Osteoblast (primary cell): ENCODE measurements at regions not wholly inside any gene's neighbourhood (a gene's known extent, or its start where the extent isn't known, plus 50 kb on each side); places are given as distances from the start of the nearest gene placed in this dataset.

Experiments used
- DNase-seq: peaks from one replicate; pipeline ENCODE4 v3.0.0; 2011; ENCODE audit warnings: low spot score, mixed read lengths; ENCODE audit not compliant: insufficient read length; ENCODE audit errors: missing footprints
- H2AFZ ChIP-seq: 2 replicates; pipeline ENCODE4 v1.6.0; 2011; ENCODE audit warnings: mild to moderate bottlenecking, low read length
- H3K27ac ChIP-seq: 2 replicates; pipeline ENCODE4 v1.5.1; 2011; ENCODE audit warnings: mild to moderate bottlenecking, low read depth, low read length, moderate library complexity
- H3K27me3 ChIP-seq: 2 replicates; pipeline ENCODE4 v1.6.0; 2012; ENCODE audit warnings: mild to moderate bottlenecking, control low read depth, inconsistent platforms, low read length, moderate library complexity; ENCODE audit not compliant: insufficient read depth
- H3K36me3 ChIP-seq: 2 replicates; pipeline ENCODE4 v1.5.1; 2011; ENCODE audit warnings: mild to moderate bottlenecking, low read length, control low read depth, moderate library complexity; ENCODE audit not compliant: insufficient read depth
- H3K4me1 ChIP-seq: 2 replicates; pipeline ENCODE4 v1.5.1; 2011; ENCODE audit warnings: mild to moderate bottlenecking, low read length, control low read depth, moderate library complexity; ENCODE audit not compliant: insufficient read depth
- H3K4me2 ChIP-seq: 2 replicates; pipeline ENCODE4 v1.6.0; 2011; ENCODE audit warnings: mild to moderate bottlenecking, low read length; ENCODE audit not compliant: insufficient read depth
- H3K4me3 ChIP-seq: fragments of 200-600 bp; sonication (generic); 3 replicates; pipeline ENCODE4 v1.5.1; 2012; ENCODE audit warnings: mild to moderate bottlenecking, low read length, inconsistent platforms; ENCODE audit not compliant: insufficient read depth
- H3K79me2 ChIP-seq: 2 replicates; pipeline ENCODE4 v1.6.0; 2012; ENCODE audit warnings: mild to moderate bottlenecking, low read length, control low read depth, inconsistent platforms; ENCODE audit not compliant: insufficient read depth
- H3K9me3 ChIP-seq: 2 replicates; pipeline ENCODE4 v1.5.1; 2011; ENCODE audit warnings: low read depth, low read length, control low read depth
- H4K20me1 ChIP-seq: 2 replicates; pipeline ENCODE4 v1.6.0; 2012; ENCODE audit warnings: mild to moderate bottlenecking, low read length, control low read depth; ENCODE audit not compliant: insufficient read depth
- CTCF ChIP-seq: IDR thresholded peaks from 2 replicates; pipeline ENCODE4 v1.5.1; 2011; ENCODE audit warnings: mild to moderate bottlenecking, low read depth, low read length, moderate library complexity; ENCODE audit errors: extremely low read depth

- H3K4me1 ChIP-seq = no peaks in the 10 kb centered on the region
- no peak for DNase-seq
- H3K27me3 ChIP-seq = no peaks in the 10 kb centered on the region
- H3K4me3 ChIP-seq = no peak overlapping the region
- H3K79me2 ChIP-seq = no peaks in the 10 kb centered on the region
- H3K27ac ChIP-seq = no peak overlapping the region
- H3K4me2 ChIP-seq = no peak overlapping the region
- TF ChIP-seq CTCF = no peak
- no peaks in the 10 kb centered on the region for H3K9me3 ChIP-seq
- no peaks in the 10 kb centered on the region for H4K20me1 ChIP-seq
- H2AFZ ChIP-seq = no peak overlapping the region
- H3K36me3 ChIP-seq = no peaks in the 10 kb centered on the region
Measured at GRCh38 chr5:2255915-2256690, 373.4 kb upstream of the IRX4 start.

- H3K4me1 ChIP-seq = no peaks in the 10 kb centered on the region
- no peaks in the 10 kb centered on the region for H3K9me3 ChIP-seq
- TF ChIP-seq CTCF = no peak
- H3K79me2 ChIP-seq = no peaks in the 10 kb centered on the region
- H3K4me3 ChIP-seq = no peak overlapping the region
- H2AFZ ChIP-seq = no peak overlapping the region
- no peak overlapping the region for H3K4me2 ChIP-seq
- no peaks in the 10 kb centered on the region for H3K36me3 ChIP-seq
- H4K20me1 ChIP-seq = no peaks in the 10 kb centered on the region
- no peak overlapping the region for H3K27ac ChIP-seq
- DNase-seq = no peak
- H3K27me3 ChIP-seq = no peaks in the 10 kb centered on the region
Measured at GRCh38 chr5:2254880-2255750, 372.4 kb upstream of the IRX4 start.

- no peak for DNase-seq
- no peak for TF ChIP-seq CTCF
Measured at GRCh38 chr5:2254406-2254805, 371.7 kb upstream of the IRX4 start.

More at GRCh38 chr5:2254406-2254805, 371.7 kb upstream of the IRX4 start:
- Histone ChIP-seq H3K9me3 (no peaks in the 10 kb centered on the region), H3K79me2 (no peaks in the 10 kb centered on the region), H3K36me3 (no peaks in the 10 kb centered on the region), H3K27ac (no peak overlapping the region), H4K20me1 (no peaks in the 10 kb centered on the region), H3K4me2 (no peak overlapping the region), H3K27me3 (no peaks in the 10 kb centered on the region), H3K4me1 (no peaks in the 10 kb centered on the region), H2AFZ (no peak overlapping the region), H3K4me3 (no peak overlapping the region)
